Gastrocnemius medialis (tissue), 4 donors: ENCODE measurements at regions not wholly inside any gene's neighbourhood (a gene's known extent, or its start where the extent isn't known, plus 50 kb on each side); places are given as distances from the start of the nearest gene placed in this dataset.

Experiments
- ATAC-seq, 2 donors: fragments of 150-250 bp; one replicate each; pipeline ENCODE4 v1.9.1; 2016
- DNase-seq, 2 donors: peaks; one replicate each; pipeline ENCODE4 v3.0.0-alpha.2; 2019
- H3K27ac ChIP-seq, 4 donors: fragments of 200-600 bp; sonication (generic); 1 replicate in 1 of 4; 2 replicates in 3 of 4; pipeline ENCODE4 v1.5.1; 2016 to 2018; ENCODE audit warnings: mild to moderate bottlenecking in 2 of 4, moderate library complexity in 1 of 4
- H3K27me3 ChIP-seq, 3 donors: fragments of 200-600 bp; sonication (generic) in 2 of 3; 1 replicate in 1 of 3; 2 replicates in 2 of 3; pipeline versions ENCODE4 v1.5.1 to v1.6.0; 2016 to 2019; ENCODE audit warnings: mild to moderate bottlenecking in 1 of 3, moderate library complexity in 1 of 3
- H3K36me3 ChIP-seq, 2 donors: fragments of 200-600 bp; sonication (generic) in 1 of 2; one replicate each; pipeline ENCODE4 v1.5.1; 2017 to 2018
- H3K4me1 ChIP-seq, 2 donors: fragments of 200-600 bp; sonication (generic) in 1 of 2; one replicate each; pipeline ENCODE4 v1.5.1; 2016 to 2017; ENCODE audit warnings: mild to moderate bottlenecking in 2 of 2
- H3K4me3 ChIP-seq, 4 donors: fragments of 200-600 bp; sonication (generic) in 3 of 4; 1 replicate in 1 of 4; 2 replicates in 3 of 4; pipeline ENCODE4 v1.5.1; 2016 to 2019; ENCODE audit warnings: mild to moderate bottlenecking in 2 of 4
- H3K9me3 ChIP-seq, 3 donors: fragments of 200-600 bp; sonication (generic) in 2 of 3; 1 replicate in 1 of 3; 2 replicates in 2 of 3; pipeline ENCODE4 v1.5.1; 2016 to 2019
- CTCF ChIP-seq, 5 experiments: fragments of 450-650 bp in 3 of 5; fragments of 200-600 bp in 2 of 5; sonication (generic) in 2 of 5; IDR thresholded peaks in 4 of 5; conservative IDR thresholded peaks in 1 of 5; 1 replicate in 4 of 5; 2 replicates in 1 of 5; pipeline ENCODE4 v1.5.1; 2016 to 2019; ENCODE audit warnings: antibody characterized with exemption in 5 of 5, mild to moderate bottlenecking in 3 of 5, moderate library complexity in 3 of 5
- POLR2A ChIP-seq, 2 donors: fragments of 450-650 bp; IDR thresholded peaks; one replicate each; pipeline ENCODE4 v1.6.1; 2017; ENCODE audit warnings: antibody characterized with exemption in 2 of 2, mild to moderate bottlenecking in 2 of 2, moderate library complexity in 2 of 2
- in situ Hi-C, 4 donors: fragments of 200-750 bp; cut with MboI; loops; one replicate each; pipeline versions ENCODE4 v1.15.0 to v1.8.0; 2017; ENCODE audit warnings: low sequenced_read_pairs in 4 of 4
- intact Hi-C: fragments of 100-400 bp; cut with DNase I; formaldehyde crosslinking; loops from one replicate; pipeline ENCODE4 v1.15.1; 2023; ENCODE audit warnings: low total_unique reads

DNA sequence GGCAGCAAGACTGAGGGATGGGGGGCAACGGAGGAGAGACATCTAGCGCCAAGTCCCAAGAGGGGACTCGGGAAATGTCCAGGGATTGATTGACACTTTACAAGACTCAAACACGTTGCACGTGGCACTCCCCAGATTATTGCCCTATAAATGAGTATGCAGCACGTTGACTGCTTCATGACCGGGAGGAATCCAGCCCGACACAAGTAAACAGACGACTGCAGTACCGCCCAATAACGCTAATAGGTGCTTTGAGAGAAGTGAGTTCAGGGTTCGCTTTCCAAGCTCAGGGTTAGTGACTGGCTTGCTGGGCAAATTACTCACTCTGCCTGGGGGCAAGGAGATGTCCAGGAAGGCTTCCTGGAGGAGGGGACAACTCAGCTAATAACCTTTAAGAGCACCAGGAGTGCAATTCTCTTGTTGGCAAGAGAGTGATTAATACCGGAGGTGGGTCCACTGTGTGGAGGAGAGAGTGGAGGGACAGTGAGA is 73.3 kb upstream of the MYL10 start:
- H3K4me3 ChIP-seq = no peak overlapping the region
- peaks cover 0 to 10% (median 7%) of the 10 kb centered on the region in 3 donors for H3K27me3 ChIP-seq
- TF ChIP-seq CTCF (IDR thresholded peaks at IDR 0.05 in 4 of 5, conservative IDR thresholded peaks at IDR 0.05 in 1 of 5) (no peak), POLR2A (IDR thresholded peaks at IDR 0.05) (no peak)
- no peaks in the 10 kb centered on the region for H3K4me1 ChIP-seq
- no peaks in the 10 kb centered on the region for H3K9me3 ChIP-seq
- DNase-seq (no peak), ATAC-seq (no peak)
- no peak overlapping the region for H3K27ac ChIP-seq
- in situ Hi-C loops (no loop called here), intact Hi-C loops (no loop called here)
- H3K36me3 ChIP-seq = no peaks in the 10 kb centered on the region

DNA sequence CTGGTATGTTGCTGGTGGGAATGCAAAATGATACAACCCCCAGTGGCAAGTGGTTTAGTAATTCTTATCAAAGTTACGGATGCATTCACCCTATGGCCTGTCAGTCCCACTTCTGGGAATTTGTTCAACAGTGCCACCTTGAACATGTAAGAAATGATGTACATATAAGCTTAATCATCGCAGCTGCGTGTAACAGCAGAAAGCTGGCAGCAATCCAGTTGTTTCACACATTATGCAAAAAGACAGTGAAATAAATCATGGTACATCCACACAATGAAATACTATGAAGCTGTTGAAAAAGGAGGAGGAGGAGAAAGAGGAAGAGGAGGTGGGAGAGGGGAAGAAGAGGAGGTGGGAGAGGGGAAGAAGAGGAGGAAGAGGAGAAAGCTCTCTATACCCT is 76.2 kb upstream of the MYL10 start:
- no peaks in the 10 kb centered on the region for H3K4me1 ChIP-seq
- TF ChIP-seq POLR2A (IDR thresholded peaks at IDR 0.05) = no peak
- no peak for TF ChIP-seq CTCF (IDR thresholded peaks at IDR 0.05 in 4 of 5, conservative IDR thresholded peaks at IDR 0.05 in 1 of 5)
- no peak for ATAC-seq
- no peaks in the 10 kb centered on the region for H3K9me3 ChIP-seq
- H3K27ac ChIP-seq = no peak overlapping the region
- no peak overlapping the region for H3K4me3 ChIP-seq
- peaks cover 0 to 10% (median 0%) of the 10 kb centered on the region in 3 donors for H3K27me3 ChIP-seq
- no peaks in the 10 kb centered on the region for H3K36me3 ChIP-seq
- in situ Hi-C loops (no loop called here), intact Hi-C loops (no loop called here)
- DNase-seq = no peak

GRCh38 chr7:101707587-101707986 is 78.5 kb upstream of the MYL10 start:
- Histone ChIP-seq H3K9me3 (no peaks in the 10 kb centered on the region), H3K4me1 (no peaks in the 10 kb centered on the region), H3K27me3 (peaks cover 0 to 2% (median 0%) of the 10 kb centered on the region in 3 donors), H3K36me3 (no peaks in the 10 kb centered on the region), H3K4me3 (no peak overlapping the region), H3K27ac (no peak overlapping the region)
- ATAC-seq (no peak), DNase-seq (no peak)
- in situ Hi-C loops = no loop called here
- TF ChIP-seq POLR2A (IDR thresholded peaks at IDR 0.05) = no peak
- no peak for TF ChIP-seq CTCF (IDR thresholded peaks at IDR 0.05 in 4 of 5, conservative IDR thresholded peaks at IDR 0.05 in 1 of 5)
- intact Hi-C loops = no loop called here

GRCh38 chr7:101708223-101708622 is 79.1 kb upstream of the MYL10 start:
- intact Hi-C loops = no loop called here
- no peak overlapping the region for H3K4me3 ChIP-seq
- no peaks in the 10 kb centered on the region for H3K36me3 ChIP-seq
- DNase-seq (no peak), ATAC-seq (no peak)
- in situ Hi-C loops = no loop called here
- TF ChIP-seq CTCF (IDR thresholded peaks at IDR 0.05 in 4 of 5, conservative IDR thresholded peaks at IDR 0.05 in 1 of 5) (no peak), POLR2A (IDR thresholded peaks at IDR 0.05) (no peak)
- H3K4me1 ChIP-seq = no peaks in the 10 kb centered on the region
- H3K9me3 ChIP-seq = no peaks in the 10 kb centered on the region
- peaks cover 0 to 2% (median 0%) of the 10 kb centered on the region in 3 donors for H3K27me3 ChIP-seq
- H3K27ac ChIP-seq = no peak overlapping the region

GRCh38 chr7:101712652-101713051 is 83.6 kb upstream of the MYL10 start:
- no peaks in the 10 kb centered on the region for H3K4me1 ChIP-seq
- in situ Hi-C loops = no loop called here
- ATAC-seq (no peak), DNase-seq (no peak)
- no peak overlapping the region for H3K27ac ChIP-seq
- H3K4me3 ChIP-seq = no peak overlapping the region
- TF ChIP-seq CTCF (IDR thresholded peaks at IDR 0.05 in 4 of 5, conservative IDR thresholded peaks at IDR 0.05 in 1 of 5) (no peak), POLR2A (IDR thresholded peaks at IDR 0.05) (no peak)
- H3K9me3 ChIP-seq = no peaks in the 10 kb centered on the region
- H3K27me3 ChIP-seq = no peaks in the 10 kb centered on the region
- H3K36me3 ChIP-seq = no peaks in the 10 kb centered on the region
- intact Hi-C loops = no loop called here
